ENCODE measurements at regions not wholly inside any gene's neighbourhood (a gene's known extent, or its start where the extent isn't known, plus 50 kb on each side); places are given as distances from the start of the nearest gene placed in this dataset.
"Not testable (repeated sequence)": the region's sequence is repeated elsewhere in the genome, so short reads cannot be mapped to it uniquely, and the experiment has no call there.

- no peak for DNase-seq
Measured at GRCh38 chr13:68784275-68784674, 1323.4 kb upstream of the ATXN8OS start.

GRCh38 chr13:68759617-68760016 is 1348.0 kb upstream of the ATXN8OS start:
- no peak for DNase-seq

GRCh38 chr13:68749796-68750195 is 1357.8 kb upstream of the ATXN8OS start:
- no peak for DNase-seq

- no peak for DNase-seq
Measured at GRCh38 chr13:68748038-68748437, 1359.6 kb upstream of the ATXN8OS start.

GRCh38 chr13:68745502-68745901 is 1362.1 kb upstream of the ATXN8OS start:
- DNase-seq = no peak

- no peak for DNase-seq
Measured at GRCh38 chr13:68736961-68737360, 1370.7 kb upstream of the ATXN8OS start.

- no peak for DNase-seq
Measured at GRCh38 chr13:68727798-68728197, 1379.8 kb upstream of the ATXN8OS start.

GRCh38 chr13:68727165-68727564 is 1380.5 kb upstream of the ATXN8OS start:
- DNase-seq = no peak

GRCh38 chr13:68719815-68720214 is 1387.8 kb upstream of the ATXN8OS start:
- DNase-seq = no peak

- DNase-seq = no peak
Measured at GRCh38 chr13:68715651-68716050, 1392.0 kb upstream of the ATXN8OS start.

GRCh38 chr13:68714292-68714691 is 1393.3 kb upstream of the ATXN8OS start:
- no peak for DNase-seq

GRCh38 chr13:68713394-68713793 is 1394.2 kb upstream of the ATXN8OS start:
- no peak for DNase-seq

- DNase-seq = no peak
Measured at GRCh38 chr13:68708336-68708908, 1399.2 kb upstream of the ATXN8OS start.

GRCh38 chr13:68706044-68706443 is 1401.6 kb upstream of the ATXN8OS start:
- not testable (repeated sequence) for DNase-seq

GRCh38 chr13:68697551-68697950 is 1410.1 kb upstream of the ATXN8OS start:
- DNase-seq = no peak

GRCh38 chr13:68696907-68697306 is 1410.7 kb upstream of the ATXN8OS start:
- DNase-seq = no peak

GRCh38 chr13:68692049-68692448 is 1415.6 kb upstream of the ATXN8OS start:
- no peak for DNase-seq

GRCh38 chr13:68690567-68690966 is 1417.1 kb upstream of the ATXN8OS start:
- no peak for DNase-seq

- no peak for DNase-seq
Measured at GRCh38 chr13:68676513-68677115, 1431.0 kb upstream of the ATXN8OS start.

GRCh38 chr13:68675209-68675608 is 1432.4 kb upstream of the ATXN8OS start:
- no peak for DNase-seq

GRCh38 chr13:68667863-68668262 is 1437.7 kb upstream of the PCDH9 start:
- no peak for DNase-seq

GRCh38 chr13:68666774-68667397 is 1436.8 kb upstream of the PCDH9 start:
- DNase-seq = no peak

GRCh38 chr13:68645814-68646213 is 1415.7 kb upstream of the PCDH9 start:
- DNase-seq = no peak

- DNase-seq = no peak
Measured at GRCh38 chr13:68644611-68645010, 1414.5 kb upstream of the PCDH9 start.

GRCh38 chr13:68636784-68637183 is 1406.6 kb upstream of the PCDH9 start:
- DNase-seq = no peak
